ENCODE measurements at regions not wholly inside any gene's neighbourhood (a gene's known extent, or its start where the extent isn't known, plus 50 kb on each side); places are given as distances from the start of the nearest gene placed in this dataset.

- H4K20me1 ChIP-seq (ENCODE audit: insufficient read depth, low read length) = no peaks in the 10 kb centered on the region
- H3K79me2 ChIP-seq (ENCODE audit: low read length) = no peaks in the 10 kb centered on the region
- H3K36me3 ChIP-seq (replicated peaks; ENCODE audit: low read depth, low read length) = no peaks in the 10 kb centered on the region
- no peak overlapping the region for H3K9ac ChIP-seq (ENCODE audit: low read length)
- no peak overlapping the region for H3K27ac ChIP-seq (ENCODE audit: low read length)
- H3K4me1 ChIP-seq (ENCODE audit: low read length) = no peaks in the 10 kb centered on the region
- no peak overlapping the region for H3K4me3 ChIP-seq (ENCODE audit: low read length)
- H3K27me3 ChIP-seq (ENCODE audit: low read depth, low read length) = peaks cover 50% of the 10 kb centered on the region
- no peak overlapping the region for H2AFZ ChIP-seq (ENCODE audit: low read depth, low read length)
- TF ChIP-seq CTCF (IDR thresholded peaks at IDR 0.05; ENCODE audit: low read depth, low read length) (no peak), EZH2phosphoT487 (IDR thresholded peaks at IDR 0.05; ENCODE audit: low read depth) (no peak)
- no peak overlapping the region for H3K4me2 ChIP-seq (ENCODE audit: low read length)
- no peaks in the 10 kb centered on the region for H3K9me3 ChIP-seq (ENCODE audit: insufficient read depth, low read length)
Measured at GRCh38 chr11:119886667-119887230, 157.7 kb upstream of the NECTIN1 start.

GRCh38 chr11:119885861-119886567 lies 157.0 kb upstream of the NECTIN1 start:
- TF ChIP-seq CTCF (IDR thresholded peaks at IDR 0.05; ENCODE audit: low read depth, low read length) (no peak), EZH2phosphoT487 (IDR thresholded peaks at IDR 0.05; ENCODE audit: low read depth) (no peak)
- no peaks in the 10 kb centered on the region for H3K9me3 ChIP-seq (ENCODE audit: insufficient read depth, low read length)

GRCh38 chr11:119885067-119885466 lies 156.1 kb upstream of the NECTIN1 start:
- Histone ChIP-seq H3K4me1 (ENCODE audit: low read length) (no peaks in the 10 kb centered on the region), H3K9ac (ENCODE audit: low read length) (no peak overlapping the region), H3K4me2 (ENCODE audit: low read length) (no peak overlapping the region), H3K79me2 (ENCODE audit: low read length) (no peaks in the 10 kb centered on the region), H2AFZ (ENCODE audit: low read depth, low read length) (no peak overlapping the region), H3K4me3 (ENCODE audit: low read length) (no peak overlapping the region), H3K9me3 (ENCODE audit: insufficient read depth, low read length) (no peaks in the 10 kb centered on the region), H3K36me3 (replicated peaks; ENCODE audit: low read depth, low read length) (no peaks in the 10 kb centered on the region), H3K27ac (ENCODE audit: low read length) (no peak overlapping the region), H4K20me1 (ENCODE audit: insufficient read depth, low read length) (no peaks in the 10 kb centered on the region), H3K27me3 (ENCODE audit: low read depth, low read length) (peaks cover 56% of the 10 kb centered on the region)
- TF ChIP-seq EZH2phosphoT487 (IDR thresholded peaks at IDR 0.05; ENCODE audit: low read depth) = no peak
- TF ChIP-seq CTCF (IDR thresholded peaks at IDR 0.05; ENCODE audit: low read depth, low read length) = no peak

More at GRCh38 chr11:119885861-119886567, 157.0 kb upstream of the NECTIN1 start:
- H3K4me2 ChIP-seq (ENCODE audit: low read length) = no peak overlapping the region
- H3K36me3 ChIP-seq (replicated peaks; ENCODE audit: low read depth, low read length) = no peaks in the 10 kb centered on the region
- H4K20me1 ChIP-seq (ENCODE audit: insufficient read depth, low read length) = no peaks in the 10 kb centered on the region
- no peak overlapping the region for H3K9ac ChIP-seq (ENCODE audit: low read length)
- no peak overlapping the region for H2AFZ ChIP-seq (ENCODE audit: low read depth, low read length)
- no peak overlapping the region for H3K4me3 ChIP-seq (ENCODE audit: low read length)
- H3K27ac ChIP-seq (ENCODE audit: low read length) = no peak overlapping the region
- H3K79me2 ChIP-seq (ENCODE audit: low read length) = no peaks in the 10 kb centered on the region
- H3K4me1 ChIP-seq (ENCODE audit: low read length) = no peaks in the 10 kb centered on the region
- peaks cover 51% of the 10 kb centered on the region for H3K27me3 ChIP-seq (ENCODE audit: low read depth, low read length)

GRCh38 chr11:119882316-119882715 lies 153.3 kb upstream of the NECTIN1 start:
- Histone ChIP-seq H3K9me3 (ENCODE audit: insufficient read depth, low read length) (no peaks in the 10 kb centered on the region), H4K20me1 (ENCODE audit: insufficient read depth, low read length) (no peaks in the 10 kb centered on the region), H3K4me1 (ENCODE audit: low read length) (no peaks in the 10 kb centered on the region), H3K4me2 (ENCODE audit: low read length) (no peak overlapping the region), H2AFZ (ENCODE audit: low read depth, low read length) (no peak overlapping the region), H3K27me3 (ENCODE audit: low read depth, low read length) (peaks cover 47% of the 10 kb centered on the region), H3K9ac (ENCODE audit: low read length) (no peak overlapping the region), H3K36me3 (replicated peaks; ENCODE audit: low read depth, low read length) (no peaks in the 10 kb centered on the region), H3K4me3 (ENCODE audit: low read length) (no peak overlapping the region), H3K79me2 (ENCODE audit: low read length) (no peaks in the 10 kb centered on the region), H3K27ac (ENCODE audit: low read length) (no peak overlapping the region)
- TF ChIP-seq CTCF (IDR thresholded peaks at IDR 0.05; ENCODE audit: low read depth, low read length) (no peak), EZH2phosphoT487 (IDR thresholded peaks at IDR 0.05; ENCODE audit: low read depth) (no peak)
